GM11168 (cell line): ENCODE measurements at regions not wholly inside any gene's neighbourhood (a gene's known extent, or its start where the extent isn't known, plus 50 kb on each side); places are given as distances from the start of the nearest gene placed in this dataset.

Experiments used
- in situ Hi-C: fragments of 300-500 bp; cut with MboI; formaldehyde crosslinking; loops from one replicate; pipeline ENCODE4 v1.12.0; 2022; ENCODE audit warnings: low sequenced_read_pairs; ENCODE audit not compliant: unreplicated experiment

DNA sequence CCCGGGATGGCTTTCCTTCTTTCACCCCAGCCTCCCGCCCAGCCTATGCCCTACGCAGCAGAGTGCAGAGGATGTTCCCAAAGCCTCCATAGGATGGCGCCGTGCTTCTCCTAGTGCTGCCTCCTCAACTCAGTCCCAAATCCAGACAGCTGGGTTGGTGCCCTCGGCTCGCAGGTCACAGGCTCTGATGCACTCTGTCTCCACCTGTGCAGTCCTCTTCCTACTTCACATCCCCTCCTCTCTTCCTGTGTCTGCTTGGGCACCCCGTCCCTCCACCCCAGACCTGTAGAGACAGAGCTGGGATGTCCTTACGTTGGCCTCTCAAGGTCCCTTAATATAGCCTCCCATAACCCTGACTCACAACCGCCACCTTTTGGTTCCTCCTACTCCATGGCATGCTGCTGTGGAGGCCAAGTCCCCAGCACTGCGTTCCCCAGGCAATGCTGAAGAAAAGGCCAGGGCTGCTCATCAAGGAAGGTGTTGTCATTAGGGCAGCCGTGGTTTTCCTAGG lies 314.4 kb downstream of the GADD45G start:
- in situ Hi-C loops, result no loop called here

DNA sequence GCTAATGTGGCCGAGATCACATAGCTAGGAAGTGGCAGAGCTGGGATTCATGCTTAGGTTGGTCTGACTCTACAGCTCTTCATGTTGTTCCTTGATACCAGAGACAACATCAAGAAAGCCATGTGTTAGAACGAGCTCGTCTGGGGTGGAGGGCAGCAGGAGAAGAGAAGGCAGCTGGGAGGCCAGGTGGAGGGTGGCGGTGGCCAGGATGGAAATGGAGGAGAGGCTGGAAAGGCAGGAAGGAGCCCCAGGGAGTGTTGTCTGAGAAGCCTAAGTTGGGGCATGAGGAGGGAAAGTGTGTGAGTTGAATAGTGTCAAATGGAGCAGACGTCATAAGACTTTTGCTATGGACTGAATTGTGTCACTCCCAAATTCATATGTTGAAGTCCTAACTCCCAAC lies 315.3 kb downstream of the GADD45G start:
- in situ Hi-C loops, result loop anchor here (5.0 kb wide), 1 partner anchor 323 kb away; no protein-coding TSS in a partner anchor

DNA sequence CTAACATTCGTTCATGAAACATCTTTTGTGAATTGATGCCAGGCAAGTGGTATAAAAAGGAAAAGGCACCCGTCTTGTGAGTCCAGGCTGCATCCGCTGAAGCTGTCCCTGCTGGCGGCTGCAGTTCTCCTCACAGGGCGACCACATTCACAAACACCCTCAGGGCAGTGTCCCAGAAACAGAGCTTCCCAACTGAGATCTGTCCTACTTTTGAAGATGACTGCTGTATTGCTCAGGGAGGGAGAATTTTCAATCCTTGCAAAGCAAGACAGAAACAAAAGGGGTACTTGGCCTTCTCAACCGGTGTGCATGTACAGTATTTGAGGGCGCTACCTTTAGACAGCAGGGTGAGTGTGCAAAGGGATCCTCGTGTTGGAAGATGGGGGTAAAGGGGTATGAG lies 316.1 kb downstream of the GADD45G start:
- in situ Hi-C loops, result loop anchor here (5.0 kb wide), 1 partner anchor 324 kb away; no protein-coding TSS in a partner anchor

DNA sequence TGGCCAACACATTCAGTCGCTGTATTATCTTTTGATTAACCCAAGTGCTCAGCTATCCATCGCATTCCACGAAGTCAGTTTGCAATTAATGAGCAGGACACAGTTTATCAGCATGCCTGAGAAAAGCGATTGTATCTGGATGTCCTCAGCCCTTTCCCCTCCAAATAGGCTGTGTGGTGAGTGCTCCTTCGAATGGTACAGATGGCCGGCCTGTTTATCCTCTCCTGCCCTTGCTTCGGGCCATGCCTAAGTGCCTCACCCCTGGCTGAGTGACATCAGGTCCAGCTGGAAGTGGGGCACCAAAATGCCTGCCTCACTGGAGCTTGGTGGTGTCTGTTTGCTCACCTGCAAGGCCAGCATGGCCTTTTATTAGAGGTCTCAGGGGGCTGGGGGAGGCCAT lies 317.3 kb downstream of the GADD45G start:
- in situ Hi-C loops, result loop anchor here (5.0 kb wide), 1 partner anchor 325 kb away; no protein-coding TSS in a partner anchor

DNA sequence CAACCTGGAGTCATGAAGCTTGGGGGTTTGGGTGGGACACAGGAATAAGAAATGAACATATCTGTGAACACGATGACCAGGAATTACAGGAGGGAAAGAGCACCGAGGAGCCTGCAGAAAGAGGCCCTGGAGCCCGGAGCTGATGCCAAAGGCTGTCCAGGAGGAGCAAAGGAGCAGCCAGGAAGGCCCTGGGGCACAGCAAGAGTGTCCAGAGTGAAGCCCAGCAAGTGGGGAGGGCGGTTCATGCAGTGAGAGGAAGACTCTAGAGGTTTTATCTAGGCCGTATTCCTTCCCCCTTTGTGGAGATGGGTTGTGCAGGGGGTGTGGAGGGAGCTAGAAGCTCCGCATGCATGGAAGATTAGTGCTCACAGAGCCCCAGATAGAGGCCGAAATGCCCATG lies 318.4 kb downstream of the GADD45G start:
- in situ Hi-C loops, result loop anchor here (5.0 kb wide), 1 partner anchor 326 kb away; no protein-coding TSS in a partner anchor

DNA sequence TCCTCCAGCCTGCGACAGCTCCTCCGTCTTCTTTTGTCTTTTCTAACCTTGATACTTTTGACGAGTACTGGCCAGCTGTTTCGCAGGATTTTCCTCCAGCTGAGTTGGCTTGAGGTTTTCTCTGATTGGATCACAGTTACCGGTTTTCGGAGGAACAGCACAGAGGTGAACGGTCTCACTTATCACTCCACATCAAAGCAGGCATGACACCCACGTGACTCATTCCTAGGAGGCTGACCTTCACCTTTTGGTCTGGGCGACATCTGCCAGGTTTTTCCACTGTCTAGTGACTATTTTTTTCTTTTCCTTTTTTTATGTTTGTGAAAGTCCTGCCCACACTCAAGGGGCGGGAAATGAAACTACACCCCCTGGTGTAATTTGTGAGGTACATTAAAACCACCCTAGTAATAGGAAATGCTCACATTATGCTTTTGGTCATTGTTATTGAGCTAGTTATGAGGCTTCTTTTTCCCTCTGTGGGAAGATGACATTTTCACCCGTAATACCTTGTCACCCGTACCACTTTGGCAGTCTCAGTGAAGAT lies 319.2 kb downstream of the GADD45G start:
- in situ Hi-C loops, result loop anchor here (5.0 kb wide), 1 partner anchor 327 kb away; no protein-coding TSS in a partner anchor

DNA sequence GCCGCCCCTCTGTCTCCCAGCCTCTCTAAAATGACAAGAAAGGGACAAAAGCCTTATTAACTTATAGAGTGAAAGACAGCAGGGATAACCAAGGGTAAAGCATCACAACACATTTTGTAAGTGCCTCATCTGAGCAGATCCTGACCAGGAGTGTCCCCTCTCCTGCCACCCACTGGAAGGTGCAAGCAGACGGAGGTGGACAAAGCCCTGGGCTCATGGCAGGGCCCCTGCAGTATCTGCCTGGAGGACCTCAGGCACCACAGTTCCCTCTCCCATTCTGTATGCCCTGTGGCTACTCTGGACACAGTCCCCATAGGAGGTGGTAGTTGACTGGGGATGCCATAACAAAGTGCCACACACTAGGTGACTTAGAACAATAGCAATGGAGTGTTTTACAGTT lies 319.8 kb downstream of the GADD45G start:
- in situ Hi-C loops, result loop anchor here (5.0 kb wide), 1 partner anchor 327 kb away; no protein-coding TSS in a partner anchor

DNA sequence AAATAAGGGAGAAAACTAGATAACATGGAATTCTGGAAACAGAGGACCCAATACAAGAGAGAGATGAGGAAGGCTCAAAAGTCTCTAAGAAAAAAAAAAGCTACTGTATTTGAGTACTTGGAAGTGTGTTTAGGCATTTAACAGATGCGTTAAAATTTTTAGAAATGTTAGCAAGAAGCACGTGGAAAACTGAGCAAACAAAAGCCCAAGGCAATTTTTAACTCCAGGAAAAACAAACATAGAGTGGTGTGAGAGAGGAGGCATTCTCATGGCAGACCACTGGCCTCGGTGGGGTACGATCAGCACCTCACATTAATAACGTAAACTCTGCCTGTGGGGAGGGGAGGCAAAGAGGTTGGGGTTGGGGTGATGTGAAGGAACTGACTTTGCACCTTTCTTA lies 321.4 kb downstream of the GADD45G start:
- in situ Hi-C loops, result no loop called here

DNA sequence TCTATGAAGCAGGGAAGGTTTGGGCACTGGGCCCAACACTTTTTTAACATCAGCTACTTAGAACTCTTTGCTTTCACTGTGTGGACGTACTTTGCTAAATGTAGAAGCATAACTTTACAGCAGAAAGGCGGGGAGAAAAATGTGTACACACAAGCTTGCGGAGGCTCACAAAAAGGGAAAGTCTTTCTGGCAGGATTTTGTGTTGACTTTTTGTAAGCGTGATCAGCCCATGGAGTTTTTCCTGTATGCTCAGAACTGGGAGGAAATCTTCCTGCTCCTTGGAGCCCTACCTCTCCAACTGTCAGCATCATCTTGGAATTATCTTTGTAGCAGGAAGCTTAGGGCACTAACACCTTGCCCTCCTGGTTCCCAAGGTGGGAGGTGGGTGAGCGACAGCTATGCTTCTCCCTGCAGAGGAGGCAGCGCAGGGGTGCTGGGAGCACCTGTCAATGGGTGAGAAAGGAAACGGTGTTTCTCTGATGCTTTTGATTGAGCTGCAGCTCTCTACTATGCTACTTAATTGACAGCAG lies 321.9 kb downstream of the GADD45G start:
- in situ Hi-C loops, result no loop called here

DNA sequence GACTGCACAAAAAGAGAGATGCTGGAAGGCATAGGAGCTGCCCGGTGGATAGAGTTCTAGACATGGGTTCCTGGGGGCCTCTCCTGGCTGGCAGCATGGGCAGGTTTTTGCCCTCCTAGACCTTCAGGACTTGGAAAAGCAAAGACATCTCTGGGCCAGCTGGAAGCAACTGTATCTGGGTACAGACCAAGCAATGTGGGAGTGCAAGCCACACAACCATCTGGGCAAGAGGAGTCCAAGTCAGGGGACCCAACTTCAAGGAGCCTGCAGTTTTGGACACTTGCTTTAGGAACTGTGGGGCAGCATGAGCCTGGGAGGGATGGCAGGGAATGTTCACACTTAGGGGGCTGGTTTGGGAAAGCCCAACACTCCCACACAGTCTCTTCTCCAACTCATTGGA lies 323.3 kb downstream of the GADD45G start:
- in situ Hi-C loops, result no loop called here

DNA sequence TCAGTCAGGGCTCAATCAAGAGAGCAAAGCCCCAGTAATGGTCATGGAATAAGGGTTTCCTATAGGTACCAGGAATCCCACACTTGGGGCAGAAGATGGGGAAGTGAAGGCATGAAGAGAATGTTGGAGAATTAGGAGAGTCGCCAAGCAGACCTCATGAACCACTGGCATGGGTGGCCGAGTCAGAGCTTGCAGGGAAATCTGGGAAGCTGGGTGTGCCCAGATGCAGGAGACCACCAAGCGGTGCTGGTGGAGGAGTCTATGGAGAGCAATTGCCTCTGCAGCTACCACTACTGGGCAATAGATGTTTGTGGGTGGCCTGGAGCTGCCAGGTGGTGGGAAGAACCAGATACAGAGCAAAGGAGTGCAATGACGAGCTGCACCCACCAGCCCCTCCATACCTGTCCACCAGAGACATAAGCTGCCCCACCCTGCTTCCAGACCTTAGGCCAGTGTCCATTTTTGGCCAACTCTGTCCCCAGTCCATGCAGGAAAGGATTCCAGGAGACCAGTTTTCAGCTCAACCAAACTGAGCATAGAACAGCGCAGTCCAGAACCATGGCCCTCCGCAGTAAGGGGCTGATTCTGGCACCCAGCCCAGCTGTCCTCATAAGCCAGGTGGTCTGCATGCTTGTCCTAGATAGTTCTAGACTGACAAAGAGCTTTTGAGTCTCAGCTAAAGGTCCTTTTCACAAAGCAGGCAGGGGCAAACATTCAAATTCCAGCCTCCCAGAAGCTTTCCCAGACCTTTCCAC lies 323.9 kb downstream of the GADD45G start:
- in situ Hi-C loops, result no loop called here

DNA sequence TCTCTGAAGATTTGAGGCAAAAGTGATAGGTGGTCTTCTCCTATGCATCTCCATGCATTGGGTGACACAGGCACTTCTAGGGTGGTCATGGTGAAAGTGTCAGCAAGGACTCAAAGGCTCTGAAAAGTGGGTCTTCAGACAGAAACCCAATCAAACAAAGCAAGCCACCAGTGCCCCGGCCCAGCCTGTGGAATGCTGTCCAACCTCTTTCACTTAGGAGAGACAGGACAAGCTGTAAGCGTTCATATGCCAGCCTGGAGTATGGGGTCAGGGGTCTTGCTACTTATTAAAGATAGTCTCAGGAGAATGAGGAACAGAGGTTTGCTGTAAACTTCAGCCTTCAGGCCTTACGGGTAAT lies 324.5 kb downstream of the GADD45G start:
- in situ Hi-C loops, result no loop called here

DNA sequence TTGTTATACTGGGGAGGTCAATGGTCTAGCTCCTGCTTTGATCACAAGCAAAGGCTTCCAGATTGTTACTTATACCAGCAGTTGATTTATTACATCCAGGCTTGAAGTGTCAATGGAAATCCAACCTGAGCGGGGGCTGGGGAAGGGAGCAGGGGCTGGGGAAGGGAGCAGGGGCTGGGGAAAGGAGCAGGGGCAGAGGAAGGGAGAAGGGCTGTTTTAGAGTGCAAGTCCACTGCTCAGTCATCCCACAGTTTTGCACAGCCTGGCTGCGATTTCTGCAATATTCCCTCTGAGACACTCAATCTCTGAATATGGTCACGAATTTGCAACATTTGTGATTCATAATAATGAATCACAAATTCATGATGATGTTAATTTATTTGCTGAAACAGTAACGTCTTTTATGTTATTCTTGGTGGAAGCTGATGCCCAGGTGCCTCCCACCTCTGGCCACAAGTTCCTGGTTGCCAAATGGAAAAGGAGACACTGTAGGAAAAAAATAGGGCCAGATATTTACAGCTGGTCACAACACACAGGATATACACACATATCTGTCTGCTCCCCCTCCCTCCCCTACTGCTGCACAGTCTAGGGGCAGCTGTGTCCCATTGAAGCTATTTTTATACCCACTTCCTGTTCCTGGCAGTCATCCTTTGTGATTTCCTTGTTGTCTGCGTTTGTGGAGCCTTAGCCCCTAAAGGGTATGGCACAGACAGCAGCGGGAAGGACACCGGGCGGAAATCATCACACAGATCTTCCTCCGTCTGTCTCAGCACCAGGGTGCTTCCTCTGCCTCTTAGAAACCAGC lies 325.1 kb downstream of the GADD45G start:
- in situ Hi-C loops, result no loop called here

DNA sequence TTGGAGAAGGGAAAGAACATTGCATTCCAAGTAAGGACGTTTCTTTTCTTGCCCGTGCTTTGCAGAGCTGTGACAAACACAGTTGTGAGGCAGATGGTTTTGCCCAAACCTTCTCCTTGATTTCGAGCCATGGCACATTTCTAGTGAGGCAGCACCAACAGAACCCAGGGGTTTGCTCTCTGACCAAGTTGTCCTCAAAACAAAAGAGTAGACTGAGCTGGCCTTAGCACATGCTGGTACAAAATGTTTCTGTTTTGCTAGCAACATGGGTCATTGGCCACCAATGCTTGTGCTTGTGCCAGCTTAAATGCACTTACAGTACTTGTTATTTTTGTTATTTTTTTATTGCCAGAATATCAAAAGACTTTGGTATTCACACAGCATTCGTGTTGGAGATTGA lies 328.8 kb downstream of the GADD45G start:
- in situ Hi-C loops, result no loop called here

DNA sequence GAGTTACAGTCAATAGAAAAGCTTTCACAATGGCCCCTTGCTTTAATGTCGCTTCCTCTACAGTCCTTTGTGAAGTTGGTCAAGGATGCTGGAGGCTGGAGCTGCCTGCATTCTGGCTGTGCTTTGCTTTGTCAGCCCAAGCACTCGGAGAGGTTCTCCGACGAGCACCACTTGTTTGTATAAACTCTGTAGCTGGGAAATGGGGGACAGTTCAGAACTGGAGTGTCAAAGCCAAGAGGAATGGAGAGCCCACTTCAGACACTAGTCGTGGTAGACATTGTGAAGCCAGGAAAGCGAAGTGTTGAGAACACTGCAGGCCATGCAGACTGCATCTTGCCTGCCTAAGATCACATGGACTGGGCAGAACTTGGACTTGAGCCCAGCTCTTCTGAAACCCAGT lies 330.3 kb downstream of the GADD45G start:
- in situ Hi-C loops, result no loop called here

DNA sequence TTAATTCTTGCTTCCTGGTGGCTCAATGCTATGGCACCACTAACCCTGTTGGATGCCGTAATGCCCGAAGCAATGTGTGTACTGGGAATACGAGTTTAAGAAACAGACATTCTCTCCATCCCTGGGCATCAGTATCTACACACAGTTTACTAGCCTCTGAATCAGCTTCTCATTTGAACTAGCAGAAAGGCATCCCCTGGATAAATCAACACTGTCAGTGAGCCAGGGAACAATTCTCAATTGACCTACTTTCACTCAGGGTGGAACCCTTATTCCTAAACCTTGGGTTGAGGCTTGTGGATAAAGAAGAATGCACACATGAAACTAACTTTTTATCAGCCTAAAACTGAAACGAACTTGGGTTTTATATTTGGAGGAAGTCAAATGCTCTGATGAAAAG lies 331.0 kb downstream of the GADD45G start:
- in situ Hi-C loops, result no loop called here

DNA sequence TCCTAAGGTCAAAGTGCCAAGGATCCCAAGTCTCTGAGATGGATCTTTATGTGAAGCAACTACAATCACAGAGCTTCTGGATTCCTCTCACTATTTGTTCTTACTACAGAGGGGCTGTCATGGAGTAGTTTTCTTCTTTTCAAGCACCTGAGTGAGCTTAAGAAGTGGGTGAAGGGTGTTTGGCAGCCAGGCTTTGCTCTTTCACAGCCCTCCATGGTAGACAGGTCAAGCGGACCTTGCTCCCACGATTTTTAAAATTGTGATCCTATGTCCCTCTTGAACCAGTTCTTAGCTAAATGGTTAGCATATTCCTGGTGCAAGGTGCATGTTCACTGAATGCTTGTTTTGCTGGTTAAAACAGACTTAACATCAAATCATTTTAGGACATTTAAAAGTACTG lies 332.2 kb downstream of the GADD45G start:
- in situ Hi-C loops, result no loop called here

DNA sequence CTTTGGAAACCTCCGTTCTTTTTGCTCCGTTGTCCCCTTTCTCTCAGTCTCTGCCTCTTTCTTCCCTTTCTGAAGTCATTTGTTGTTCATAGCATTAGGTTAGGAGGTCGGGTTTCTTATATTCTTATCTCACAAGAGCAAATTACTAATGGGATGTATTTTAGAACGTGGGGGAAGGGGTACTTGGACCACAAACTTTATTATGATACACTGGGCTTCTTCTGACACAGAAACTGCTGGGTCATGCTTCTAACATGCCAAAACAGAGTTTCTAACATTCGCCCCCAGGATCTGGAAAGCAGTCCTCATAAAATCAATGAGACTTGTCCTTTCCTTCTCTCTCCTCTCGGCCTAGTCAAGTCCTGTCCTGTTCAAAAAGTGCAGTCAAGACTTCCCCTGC lies 334.4 kb downstream of the GADD45G start:
- in situ Hi-C loops, result no loop called here

DNA sequence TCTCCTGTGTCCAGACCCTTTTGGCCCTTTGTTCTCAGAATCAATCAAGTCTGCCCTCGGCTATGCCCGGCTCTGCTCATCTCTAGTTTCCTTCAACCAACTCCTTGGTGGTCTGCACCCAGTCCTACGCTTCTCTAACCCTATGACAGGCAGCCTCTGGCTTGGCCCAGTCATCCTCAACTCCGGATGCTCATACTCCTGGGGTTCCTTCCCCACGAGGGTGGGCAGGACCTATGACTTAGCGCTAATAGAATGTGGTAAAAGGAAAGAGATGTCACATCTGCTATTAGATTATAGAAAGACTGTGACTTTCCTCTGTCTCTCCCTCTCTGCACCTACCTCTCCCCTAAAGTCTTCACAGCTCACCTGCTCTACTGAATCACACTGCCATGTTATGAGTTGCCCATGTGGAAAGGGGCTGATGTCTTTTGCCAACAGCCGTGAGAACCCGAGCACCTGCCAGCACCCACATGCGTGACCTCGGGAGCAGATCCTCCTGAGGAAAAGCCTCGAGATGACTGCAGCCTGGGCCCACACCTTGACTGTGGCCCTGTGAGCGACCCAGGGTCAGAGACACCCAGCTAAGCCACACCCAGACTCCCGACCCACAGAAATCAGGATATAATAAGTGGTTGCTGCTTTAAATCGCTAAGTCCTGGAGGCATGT lies 334.9 kb downstream of the GADD45G start:
- in situ Hi-C loops, result no loop called here

DNA sequence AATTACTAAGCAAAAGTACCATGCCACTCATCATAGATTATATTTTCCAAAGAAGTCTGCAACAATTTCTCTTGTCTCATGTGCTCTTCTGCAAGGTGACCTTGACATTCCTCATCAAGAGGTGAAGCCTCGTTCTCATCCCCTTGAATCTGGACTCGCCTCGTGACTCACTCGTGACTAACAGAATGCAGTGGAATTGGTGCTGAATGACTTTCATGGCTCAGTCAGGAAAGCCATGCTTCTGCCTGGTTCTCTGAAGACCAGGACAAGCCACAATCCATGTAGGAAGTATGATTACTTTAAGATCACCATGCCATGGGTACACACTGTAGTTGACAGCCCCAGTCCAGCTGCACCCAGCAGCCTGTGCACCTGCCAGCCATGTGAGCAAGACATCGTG lies 335.8 kb downstream of the GADD45G start:
- in situ Hi-C loops, result no loop called here
